ENCODE measurements at regions not wholly inside any gene's neighbourhood (a gene's known extent, or its start where the extent isn't known, plus 50 kb on each side); places are given as distances from the start of the nearest gene placed in this dataset.

DNA sequence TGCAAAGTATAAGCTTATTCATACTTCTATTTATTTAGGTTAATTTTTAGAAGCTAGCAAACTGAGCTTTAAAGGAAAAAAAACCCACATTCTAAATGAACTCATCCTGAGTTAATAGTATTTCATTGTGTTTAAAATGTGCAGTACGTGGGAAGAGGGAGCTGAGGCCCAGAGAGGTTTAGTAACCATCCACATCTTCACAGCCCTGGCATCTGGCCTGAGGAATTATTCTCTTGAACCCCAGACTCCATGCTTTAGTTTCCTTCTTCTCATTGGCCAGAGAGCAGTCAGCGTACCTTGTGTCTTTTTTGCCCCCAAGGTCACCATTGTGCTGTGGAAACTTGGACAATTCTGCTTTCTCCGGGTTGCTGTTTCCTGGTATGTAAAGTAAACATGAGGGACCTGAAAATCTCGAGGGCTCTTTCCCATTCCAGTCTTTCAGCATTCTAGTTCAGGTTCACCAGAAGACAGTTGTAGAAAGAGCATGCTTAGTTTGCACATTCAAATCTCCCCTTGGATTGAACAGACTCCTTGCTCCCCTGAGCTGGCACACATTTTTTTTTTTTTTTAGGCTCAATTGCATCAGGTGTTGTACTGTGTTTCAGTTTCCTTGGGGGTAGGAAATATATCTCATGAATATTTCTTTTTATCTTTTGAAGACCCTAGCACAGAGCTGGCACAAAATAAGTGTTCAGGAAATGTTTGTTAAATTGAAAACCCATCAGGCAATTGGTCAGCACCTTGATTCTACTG is 81.4 kb downstream of the MYCN start:
- no peak for DNase-seq

DNA sequence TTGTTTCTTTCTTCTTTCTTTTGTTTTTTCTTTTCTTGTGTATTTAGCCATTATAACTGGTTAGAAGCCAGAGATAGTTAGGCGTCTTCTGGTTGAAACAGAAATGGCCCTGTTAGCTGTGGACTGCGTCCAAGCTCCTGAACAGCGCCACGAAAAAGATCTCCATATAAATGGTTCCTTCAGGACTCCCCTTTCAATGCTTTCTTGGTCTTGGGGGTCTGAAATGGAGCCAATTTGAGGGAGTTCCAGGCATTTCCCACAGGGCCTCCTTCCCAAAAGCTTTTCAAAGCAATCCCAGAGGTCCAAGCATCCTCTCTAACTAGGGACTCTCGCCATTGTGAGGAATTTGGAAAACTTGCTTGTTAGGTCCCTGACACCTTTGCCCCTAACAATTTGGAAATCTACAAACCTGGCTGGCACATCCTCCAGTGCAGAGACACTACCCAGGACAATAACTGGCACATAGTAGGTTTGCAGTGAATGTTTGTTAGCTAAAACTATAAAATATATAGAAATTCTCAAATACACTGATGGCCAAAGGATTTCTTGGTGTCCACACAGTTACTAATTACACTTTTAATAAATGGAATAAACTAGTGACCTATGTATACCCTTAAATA is 80.1 kb downstream of the MYCN start:
- DNase-seq: no peak

DNA sequence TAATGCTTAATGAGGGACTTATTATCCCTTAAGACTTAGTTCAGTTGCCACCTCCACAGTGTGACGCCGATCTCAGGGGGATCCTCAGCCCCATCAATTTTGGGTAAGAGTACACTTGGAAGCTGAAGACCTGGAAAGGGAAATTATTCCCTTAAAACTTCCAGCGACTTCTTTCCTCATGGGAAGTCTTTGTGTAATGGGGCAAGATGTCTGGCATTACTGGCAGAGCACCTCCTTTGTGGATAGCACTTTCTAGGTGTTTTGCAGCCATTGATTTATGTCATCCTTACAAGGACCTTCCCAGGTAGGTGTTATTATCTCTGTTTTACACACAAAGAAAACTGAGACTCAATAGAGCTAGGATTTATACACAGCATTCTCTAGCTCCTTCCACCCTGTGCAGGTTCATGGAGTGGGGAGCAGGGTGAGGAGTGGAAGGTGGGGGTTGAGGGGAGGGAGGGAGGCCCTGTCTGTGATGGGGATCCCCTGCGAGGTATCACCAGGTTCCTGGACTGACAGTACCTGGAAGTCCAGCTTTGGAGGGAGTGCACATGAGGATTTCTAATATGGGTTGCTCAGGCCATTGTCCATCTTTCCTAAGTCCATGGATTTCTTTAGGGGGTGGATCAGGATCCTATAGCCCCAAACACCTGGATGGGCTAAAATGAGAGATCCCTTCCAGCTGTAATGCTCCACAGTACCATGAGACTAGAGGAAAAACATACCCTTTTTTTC is 79.4 kb downstream of the MYCN start:
- no peak for DNase-seq

DNA sequence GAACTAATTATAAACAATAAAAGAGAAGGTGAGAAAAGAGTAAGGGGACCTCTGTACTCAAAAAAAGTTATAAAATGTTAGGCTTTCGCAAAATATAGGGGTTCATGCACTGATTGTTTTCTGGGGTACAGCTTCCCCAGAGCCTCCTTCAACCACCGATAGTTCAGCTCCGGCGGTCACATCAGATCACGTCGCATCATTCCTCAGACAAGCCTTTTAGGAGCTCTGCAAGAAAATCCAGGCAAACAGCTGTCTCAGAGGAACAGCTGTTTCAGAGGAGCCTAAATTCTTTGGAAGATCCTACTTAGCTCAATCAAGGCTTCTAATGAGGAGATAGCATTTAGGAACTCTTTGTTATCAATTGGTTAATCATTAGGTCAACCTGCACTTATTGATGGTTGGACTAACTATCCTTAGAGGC is 78.7 kb downstream of the MYCN start:
- no peak for DNase-seq

DNA sequence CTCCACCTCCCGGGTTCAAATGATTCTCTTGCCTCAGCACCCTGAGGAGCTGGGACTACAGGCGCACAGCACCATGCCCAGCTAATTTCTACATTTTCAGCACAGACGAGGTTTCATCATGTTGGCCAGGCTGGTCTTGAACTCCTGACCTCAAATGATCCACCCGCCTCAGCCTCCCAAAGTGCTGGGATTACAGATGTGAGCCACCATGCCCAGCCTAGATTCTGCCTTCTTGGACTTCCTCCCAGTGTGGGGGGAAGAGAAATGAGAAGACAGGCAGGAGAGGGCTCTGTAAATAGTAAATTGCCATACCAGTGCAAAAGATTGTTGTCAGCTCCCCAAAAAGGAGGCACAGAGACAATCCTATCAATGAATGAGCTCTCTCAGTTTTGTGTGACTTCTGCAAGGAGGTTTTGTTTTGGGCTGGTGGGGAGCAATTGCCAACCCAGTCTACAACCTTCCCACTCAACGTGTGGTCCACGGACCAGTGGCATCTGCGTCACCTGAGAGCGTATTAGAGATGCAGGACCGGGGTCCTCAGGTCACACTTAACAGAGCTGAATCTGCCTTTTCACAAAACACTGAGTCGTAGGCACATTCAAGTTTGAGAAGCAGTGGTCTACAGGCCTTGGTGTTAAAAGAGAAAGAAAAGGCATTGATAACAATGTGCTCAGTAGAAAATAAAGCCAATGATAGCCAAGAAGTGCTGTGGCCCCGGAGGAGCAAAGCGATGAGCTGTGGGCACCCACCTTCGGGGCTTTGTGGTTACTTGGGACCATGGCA is 78.1 kb downstream of the MYCN start:
- DNase-seq: no peak

DNA sequence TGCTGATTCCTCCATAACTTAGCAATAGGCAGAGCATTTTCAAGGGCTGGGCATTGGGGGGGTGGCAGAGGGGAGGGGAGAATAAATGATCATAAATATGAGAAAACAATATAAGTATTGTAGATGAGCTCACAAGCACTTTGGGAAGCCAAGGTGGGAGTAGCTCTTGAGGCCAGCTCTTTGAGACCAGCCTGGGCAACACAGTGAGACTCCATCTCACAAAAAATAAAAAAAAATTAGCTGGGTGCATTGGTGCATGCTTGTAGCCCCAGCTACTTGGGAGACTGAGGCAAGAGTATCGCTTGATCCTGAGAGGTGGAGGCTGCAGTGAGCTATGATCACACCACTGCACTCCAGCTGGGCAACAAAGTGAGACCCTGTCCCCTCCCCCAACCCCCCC is 75.9 kb downstream of the MYCN start:
- no peak for DNase-seq

DNA sequence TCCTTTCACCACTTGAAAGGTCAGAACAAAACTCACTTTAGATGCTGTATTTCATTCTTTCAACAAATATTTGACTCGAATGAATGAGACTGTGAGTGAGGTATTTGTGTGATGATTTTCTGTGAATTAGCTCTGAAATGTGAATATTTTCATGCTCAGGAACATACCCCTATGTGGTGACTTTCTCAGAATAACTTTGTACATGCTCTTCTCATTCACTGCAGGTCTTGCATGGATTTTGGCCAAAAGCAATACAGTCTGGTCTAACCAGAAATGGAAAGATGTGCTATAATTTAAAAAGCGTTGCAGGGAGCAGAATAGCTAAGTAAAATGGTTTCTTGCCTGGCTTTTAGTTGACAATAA is 75.5 kb downstream of the MYCN start:
- DNase-seq: no peak

DNA sequence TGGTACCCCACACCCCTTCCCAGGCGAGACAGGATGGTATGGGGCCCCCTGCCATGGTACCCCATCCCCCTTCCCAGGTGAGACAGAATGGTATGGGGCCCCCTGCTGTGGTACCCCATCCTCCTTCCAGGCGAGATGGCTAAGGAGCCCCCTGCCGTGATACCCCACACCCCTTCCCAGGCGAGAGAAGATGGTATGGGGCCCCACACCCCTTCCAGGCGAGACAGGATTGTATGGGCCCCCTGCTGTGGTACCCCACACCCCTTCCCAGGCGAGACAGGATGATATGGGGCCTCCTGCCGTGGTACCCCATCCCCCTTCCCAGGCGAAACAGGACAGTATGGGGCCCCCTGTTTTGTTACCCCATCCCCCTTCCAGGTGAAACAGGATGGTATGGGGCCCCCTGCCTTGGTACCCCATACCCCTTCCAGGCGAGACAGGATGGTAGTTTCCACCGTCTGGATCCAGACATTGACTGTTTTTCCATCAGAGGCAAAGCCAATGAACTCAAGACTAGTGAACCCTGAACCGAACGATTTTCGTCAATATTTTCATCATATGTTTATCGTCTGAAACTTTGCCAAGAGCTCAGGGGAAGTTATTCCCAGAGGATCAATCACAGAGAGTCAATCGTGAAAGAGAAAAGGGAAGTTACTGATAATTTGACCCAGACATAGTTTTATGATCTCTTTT is 75.0 kb downstream of the MYCN start:
- no peak for DNase-seq

DNA sequence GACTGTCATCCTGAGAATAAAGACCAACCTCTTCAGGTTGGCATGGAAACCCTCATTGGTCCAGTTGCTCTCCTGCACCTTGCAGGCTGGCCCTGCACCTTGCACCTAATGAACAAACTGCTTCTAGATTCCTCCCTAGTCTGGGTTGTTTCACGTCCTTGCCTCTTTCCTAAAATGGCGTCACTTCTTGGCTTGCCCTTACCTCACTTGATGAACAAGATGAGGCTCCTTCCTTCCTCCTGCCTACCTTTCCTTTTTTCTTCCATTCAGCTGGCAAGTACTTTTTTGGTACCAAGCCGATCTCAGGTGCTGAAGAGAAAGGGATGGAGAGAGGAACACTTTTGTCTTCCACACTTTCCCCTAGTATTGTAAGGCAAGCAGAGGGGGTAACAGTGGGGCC is 74.5 kb downstream of the MYCN start:
- DNase-seq: no peak

DNA sequence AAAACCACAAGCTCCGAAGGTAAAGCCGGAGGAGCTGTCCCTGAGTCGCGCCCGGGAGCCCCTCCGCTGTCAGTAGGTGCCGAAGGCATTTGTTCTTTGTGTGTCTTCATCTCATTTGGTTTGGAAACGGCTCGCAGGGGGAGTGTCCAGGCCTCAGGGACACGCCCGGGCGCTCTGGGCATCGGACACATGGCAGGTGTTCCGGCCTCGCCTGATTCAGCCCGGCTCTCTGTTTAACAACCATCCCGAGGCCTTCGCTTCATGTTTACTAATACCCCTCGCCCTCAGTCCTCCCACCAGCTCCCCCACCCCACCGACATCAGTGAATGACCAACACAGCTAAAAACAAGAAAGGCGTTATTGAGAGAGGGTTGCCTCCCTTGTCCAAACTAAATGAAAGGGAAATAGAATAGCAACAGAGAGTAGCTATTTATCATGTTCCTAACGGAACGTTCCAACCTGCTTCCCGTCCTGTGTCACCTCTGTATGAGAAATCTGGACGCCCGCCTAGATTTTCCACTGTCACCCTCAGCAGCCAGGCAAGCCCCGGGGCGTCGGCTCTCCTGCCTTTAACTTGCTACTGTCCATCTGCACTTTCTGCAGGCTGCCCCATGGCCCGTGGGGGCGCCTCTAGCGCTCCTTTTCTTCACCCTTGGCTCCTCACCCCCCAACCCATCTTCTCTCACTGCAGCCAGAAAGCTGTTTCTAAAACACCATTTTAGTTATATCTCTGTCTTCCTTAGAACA is 73.9 kb downstream of the MYCN start:
- DNase-seq: no peak

DNA sequence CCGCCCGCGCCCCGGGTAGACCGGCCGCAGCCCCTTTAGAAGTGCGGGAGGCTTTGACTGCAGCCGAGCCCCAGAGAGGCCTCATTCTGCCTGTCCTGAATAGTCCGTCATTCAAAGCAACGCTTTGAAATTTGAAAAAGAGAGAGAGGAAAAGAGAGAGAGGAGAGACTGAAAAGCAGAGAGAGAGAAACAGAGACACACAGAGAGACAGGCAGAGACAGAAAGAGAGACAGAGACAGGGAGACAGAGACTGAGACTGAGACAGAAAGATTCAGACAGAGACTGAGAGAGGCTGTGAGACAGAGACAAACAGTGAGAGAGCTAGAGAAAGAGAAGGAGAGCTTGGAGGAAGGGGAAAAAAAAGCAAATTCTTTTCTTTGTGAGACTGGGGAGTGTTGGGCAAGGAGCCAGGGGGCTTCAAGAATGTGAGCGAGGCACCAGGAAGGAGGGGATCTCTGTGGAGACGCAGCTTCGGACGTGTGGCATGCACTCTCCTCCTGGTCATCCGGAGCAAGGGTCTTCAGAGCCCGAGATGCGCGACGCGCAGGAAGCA is 73.1 kb downstream of the MYCN start:
- DNase-seq: no peak

DNA sequence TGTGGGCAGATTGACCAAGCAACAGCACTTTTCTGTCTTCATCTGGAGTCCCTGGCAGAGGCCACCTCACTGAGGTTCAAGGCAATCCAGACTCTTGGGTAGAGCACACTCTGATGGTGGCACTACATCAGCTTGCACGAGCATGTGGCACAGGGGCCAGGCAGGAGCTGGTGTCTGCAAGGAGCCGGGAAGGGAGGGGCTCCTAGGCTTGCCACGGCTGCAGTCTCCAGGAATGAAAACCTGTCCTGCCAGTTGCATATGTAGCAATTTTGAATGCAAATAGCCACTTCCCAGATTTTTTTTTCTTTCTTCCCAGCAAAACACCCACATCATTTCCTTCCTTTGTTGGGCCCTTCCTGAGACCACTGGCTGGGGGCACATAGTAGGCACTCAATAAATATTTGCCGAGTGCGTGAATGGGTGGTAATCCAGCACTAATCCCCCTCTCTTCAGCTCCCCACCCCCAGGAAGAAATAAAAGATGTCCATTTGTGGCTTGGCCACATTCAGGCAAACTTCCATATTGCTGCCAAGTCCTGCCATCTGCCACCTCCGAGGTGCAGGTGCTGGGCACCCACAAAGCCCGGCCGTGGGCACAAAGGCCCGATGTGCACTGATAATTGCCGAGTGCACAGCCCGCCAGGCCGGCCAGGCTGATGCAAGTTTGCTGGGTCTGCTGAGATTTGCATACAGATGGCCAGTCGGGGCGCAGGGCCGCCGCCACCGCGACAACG is 72.4 kb downstream of the MYCN start:
- DNase-seq: no peak

DNA sequence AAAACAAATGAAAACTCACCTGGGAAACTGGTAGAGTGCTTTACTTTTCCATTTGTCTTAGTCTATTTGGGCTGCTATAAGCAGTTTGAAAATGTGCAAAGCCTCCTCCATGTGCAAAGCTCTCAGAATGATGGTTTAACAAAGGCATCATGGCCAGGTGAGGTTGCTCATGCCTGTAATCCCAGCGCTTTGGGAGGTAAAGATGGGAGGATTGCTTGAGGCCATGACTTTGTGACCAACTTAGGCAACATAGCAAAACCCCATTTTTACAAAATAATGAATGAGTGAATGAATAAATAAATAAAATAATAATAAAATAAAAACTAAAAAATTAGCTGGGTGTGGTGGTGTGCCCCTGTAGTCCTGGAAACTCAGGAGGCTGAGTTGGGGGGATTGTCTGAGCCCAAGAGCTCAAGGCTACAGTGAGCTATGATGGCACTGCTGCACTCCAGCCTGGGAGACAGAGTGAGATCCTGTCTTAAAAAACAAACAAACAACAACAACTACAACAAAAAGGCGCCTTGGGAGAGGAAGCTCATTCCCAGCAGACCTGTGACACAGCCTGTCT is 71.8 kb downstream of the MYCN start:
- DNase-seq: no peak

DNA sequence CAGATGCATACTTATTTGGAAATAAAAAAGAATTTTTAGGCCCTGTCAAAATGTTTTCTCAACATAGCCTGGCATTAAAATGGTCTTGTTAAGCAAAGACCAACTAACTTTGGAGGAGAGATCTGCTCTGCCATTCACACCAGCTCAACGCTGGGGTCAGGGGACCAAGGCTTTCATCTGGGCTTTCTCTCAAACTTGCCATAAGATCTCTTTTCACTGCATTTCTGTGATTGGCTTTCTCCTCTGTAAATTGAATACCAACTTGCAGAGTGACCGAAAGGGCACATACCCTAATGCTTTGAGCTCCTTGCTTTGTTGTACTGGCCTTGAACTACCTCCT is 71.2 kb downstream of the MYCN start:
- no peak for DNase-seq

DNA sequence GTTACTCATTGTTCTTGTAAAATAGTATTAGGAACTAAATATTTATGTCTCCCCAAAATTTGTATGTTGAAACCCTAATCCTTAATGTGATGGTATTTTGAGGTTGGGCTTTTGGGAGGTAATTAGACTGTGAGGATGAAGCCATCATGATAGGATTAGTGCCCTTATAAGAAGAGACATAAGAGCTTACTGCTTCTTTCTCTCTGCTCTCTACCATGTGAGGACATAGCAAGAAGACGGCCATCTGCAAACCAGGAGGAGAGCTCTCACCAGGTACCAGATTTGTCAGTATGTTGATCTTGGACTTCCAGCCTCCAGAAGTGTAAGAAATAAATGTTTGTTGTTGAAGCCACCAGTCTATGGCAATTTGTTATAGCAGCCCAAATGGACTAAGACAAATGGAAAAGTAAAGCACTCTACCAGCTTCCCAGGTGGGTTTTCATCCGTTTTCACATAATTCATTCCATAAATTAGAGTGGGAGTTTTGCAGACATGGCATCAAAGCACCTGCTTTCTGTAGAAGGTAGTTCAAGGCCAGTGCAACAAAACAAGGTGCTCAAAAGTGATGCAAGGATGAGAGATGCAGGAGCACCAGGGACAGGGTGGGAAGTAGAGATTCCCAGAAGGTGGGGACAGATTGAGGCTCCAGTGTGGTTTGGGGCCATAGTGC is 70.7 kb downstream of the MYCN start:
- DNase-seq: no peak

DNA sequence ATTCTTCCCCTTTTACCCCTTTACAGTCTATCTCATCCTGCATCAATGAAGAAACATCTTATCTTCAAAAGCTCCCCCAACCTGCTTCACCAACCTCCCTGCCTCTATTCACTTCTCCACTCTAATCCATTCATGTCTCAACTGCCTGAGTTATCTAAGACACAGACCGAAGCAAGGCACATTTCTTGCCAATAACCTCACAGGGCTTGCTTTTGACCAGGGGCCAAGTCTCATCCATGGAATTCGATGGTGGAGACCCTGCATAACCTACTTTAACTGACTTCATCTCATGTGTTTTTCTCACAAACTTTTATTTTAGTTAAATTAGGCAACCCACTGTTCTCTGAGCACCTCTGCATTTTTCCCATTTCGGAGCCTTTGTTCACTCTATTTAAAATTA is 69.7 kb downstream of the MYCN start:
- no peak for DNase-seq

DNA sequence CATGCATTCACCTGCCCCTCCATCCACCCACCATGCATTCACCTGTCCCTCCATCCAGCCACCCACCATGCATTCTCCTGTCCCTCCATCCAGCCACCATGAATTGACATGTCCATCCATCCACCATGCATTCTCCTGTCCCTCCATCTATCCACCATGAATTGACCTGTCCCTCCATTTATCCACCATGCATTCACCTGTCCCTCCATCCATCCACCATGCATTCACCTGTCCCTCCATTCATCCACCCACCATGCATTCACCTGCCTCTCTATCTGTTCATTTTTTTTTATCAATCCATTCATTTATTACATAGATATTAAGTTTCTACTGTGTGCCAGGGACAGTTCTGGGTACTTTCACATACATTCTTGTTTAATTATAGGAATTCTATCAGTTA is 69.2 kb downstream of the MYCN start:
- DNase-seq: no peak

DNA sequence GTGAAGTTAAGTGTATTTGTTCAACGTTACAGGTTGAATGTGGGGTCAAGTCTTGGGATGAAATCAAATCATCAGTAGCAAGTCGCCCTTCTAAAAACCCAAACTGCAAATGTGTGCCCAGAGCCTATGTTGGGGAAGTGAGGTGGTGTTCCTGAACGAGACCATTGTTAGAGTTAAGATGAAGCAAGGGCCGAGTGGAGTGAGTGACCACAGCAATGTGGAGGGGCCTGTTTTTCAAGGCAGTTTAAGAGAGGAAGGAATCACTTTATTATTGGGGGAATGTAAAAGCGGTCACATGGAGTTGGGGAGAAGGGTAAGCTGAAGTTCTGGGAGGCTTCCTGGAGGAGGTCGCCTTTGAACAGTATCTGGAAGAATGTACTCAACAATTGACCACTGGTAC is 68.5 kb downstream of the MYCN start:
- DNase-seq: no peak

DNA sequence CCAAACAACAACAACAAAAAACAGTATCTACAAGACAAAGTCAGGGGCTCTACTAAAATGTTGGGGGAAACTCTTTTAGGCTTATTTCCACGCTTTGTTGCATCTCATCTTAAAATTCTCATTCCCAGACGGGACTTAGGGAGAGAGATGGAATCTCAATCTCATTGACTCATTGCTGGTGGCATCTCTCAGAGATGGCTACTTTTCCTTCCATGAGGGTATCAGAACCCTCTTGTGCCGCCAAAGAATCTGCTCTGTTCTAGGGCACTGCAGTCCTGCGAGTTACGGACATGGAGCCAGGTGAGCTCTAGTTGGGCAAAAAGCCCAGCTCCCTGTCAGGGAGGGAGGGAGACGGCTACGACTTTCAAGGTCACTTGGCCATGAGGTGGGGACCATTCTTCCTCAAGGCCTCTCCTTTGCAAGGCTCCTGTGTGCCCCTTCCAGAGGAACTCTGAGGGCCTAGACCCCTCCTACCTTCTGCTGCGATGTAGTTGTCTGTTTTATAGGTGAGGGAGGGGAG is 68.0 kb downstream of the MYCN start:
- no peak for DNase-seq
